Sigmoid colon (tissue), 6 donors: ENCODE measurements at regions not wholly inside any gene's neighbourhood (a gene's known extent, or its start where the extent isn't known, plus 50 kb on each side); places are given as distances from the start of the nearest gene placed in this dataset.

Experiments used
- DNase-seq: peaks from one replicate; pipeline ENCODE4 v3.0.0-alpha.2; 2019
- H3K27ac ChIP-seq, 4 donors: fragments of 200-600 bp; sonication (generic); one replicate each; pipeline ENCODE4 v1.5.1; 2016 to 2019; ENCODE audit warnings: mild to moderate bottlenecking in 1 of 4
- H3K27me3 ChIP-seq, 3 donors: fragments of 200-600 bp; sonication (generic); one replicate each; pipeline ENCODE4 v1.5.1; 2019; ENCODE audit warnings: mild to moderate bottlenecking in 1 of 3
- H3K36me3 ChIP-seq, 4 donors: fragments of 200-600 bp; sonication (generic); one replicate each; pipeline ENCODE4 v1.5.1; 2016 to 2019
- H3K4me1 ChIP-seq, 4 donors: fragments of 200-600 bp; sonication (generic); one replicate each; pipeline ENCODE4 v1.5.1; 2017 to 2019
- H3K4me3 ChIP-seq, 4 donors: fragments of 200-600 bp; sonication (generic); one replicate each; pipeline ENCODE4 v1.5.1; 2017 to 2019; ENCODE audit warnings: mild to moderate bottlenecking in 2 of 4, moderate library complexity in 1 of 4
- H3K9me3 ChIP-seq, 4 donors: fragments of 200-600 bp in 3 of 4; sonication (generic) in 3 of 4; one replicate each; pipeline versions ENCODE4 v1.5.1 to v1.6.1; 2013 to 2019
- CTCF ChIP-seq, 4 experiments: fragments of 450-650 bp in 3 of 4; fragments of 200-600 bp in 1 of 4; IDR thresholded peaks; one replicate each; pipeline ENCODE4 v1.5.1; 2016 to 2019; ENCODE audit warnings: antibody characterized with exemption in 4 of 4, mild to moderate bottlenecking in 3 of 4, moderate library complexity in 2 of 4
- EP300 ChIP-seq, 4 donors: sonication (generic); formaldehyde crosslinking; IDR thresholded peaks; one replicate each; pipeline ENCODE4 v1.6.1; 2017; ENCODE audit warnings: antibody characterized with exemption in 4 of 4
- POLR2A ChIP-seq, 2 donors: fragments of 450-650 bp; IDR thresholded peaks; one replicate each; pipeline ENCODE4 v1.6.1; 2016; ENCODE audit warnings: antibody characterized with exemption in 2 of 2, mild to moderate bottlenecking in 2 of 2, moderate library complexity in 2 of 2
- POLR2AphosphoS5 ChIP-seq, 4 donors: sonication (generic); formaldehyde crosslinking; IDR thresholded peaks; one replicate each; pipeline ENCODE4 v1.6.1; 2017; ENCODE audit warnings: antibody characterized with exemption in 4 of 4
- WGBS, 2 donors: extraction: QIAGEN DNeasy Blood & Tissue Kit; methylation state at CpG; one replicate each; pipeline ENCODE4 v1.1.7; 2013; 5-methylcytosine and 5-hydroxymethylcytosine counted together
- intact Hi-C: fragments of 100-400 bp; cut with DNase I; formaldehyde crosslinking; loops from one replicate; pipeline ENCODE4 v1.15.1; 2023
- donor health status: healthy with polysubstance abuse.
- donor health status: healthy.

GRCh38 chr3:40628984-40629383 is 104.2 kb downstream of the ZNF621 start:
- H3K27ac ChIP-seq, result no peak overlapping the region
- no peaks in the 10 kb centered on the region for H3K4me1 ChIP-seq
- no peak for DNase-seq
- WGBS, 2 donors, result 89 to 92% methylated on average over 3 of the region's 3 CpGs
- TF ChIP-seq POLR2AphosphoS5 (IDR thresholded peaks at IDR 0.05), result no peak
- TF ChIP-seq EP300 (IDR thresholded peaks at IDR 0.05), result no peak
- no peak for TF ChIP-seq POLR2A (IDR thresholded peaks at IDR 0.05)
- no peak for TF ChIP-seq CTCF (IDR thresholded peaks at IDR 0.05)
- no peak overlapping the region for H3K4me3 ChIP-seq
- H3K9me3 ChIP-seq, result peaks cover 0 to 4% (median 3%) of the 10 kb centered on the region in 4 donors
- no peaks in the 10 kb centered on the region for H3K36me3 ChIP-seq
- H3K27me3 ChIP-seq, result no peaks in the 10 kb centered on the region
- intact Hi-C loops, result no loop called here

GRCh38 chr3:40631341-40631995 is 106.7 kb downstream of the ZNF621 start:
- intact Hi-C loops, result no loop called here
- Histone ChIP-seq H3K9me3 (peaks cover 0 to 4% (median 2%) of the 10 kb centered on the region in 4 donors), H3K27ac (no peak overlapping the region), H3K36me3 (no peaks in the 10 kb centered on the region), H3K4me1 (no peaks in the 10 kb centered on the region), H3K27me3 (no peaks in the 10 kb centered on the region), H3K4me3 (no peak overlapping the region)
- 76 to 87% methylated on average over 5 of the region's 5 CpGs for WGBS, 2 donors
- TF ChIP-seq CTCF (IDR thresholded peaks at IDR 0.05), result no peak
- no peak for TF ChIP-seq POLR2A (IDR thresholded peaks at IDR 0.05)
- TF ChIP-seq POLR2AphosphoS5 (IDR thresholded peaks at IDR 0.05), result no peak
- TF ChIP-seq EP300 (IDR thresholded peaks at IDR 0.05), result no peak
- DNase-seq, result no peak

- H3K4me3 ChIP-seq, result no peak overlapping the region
- H3K27me3 ChIP-seq, result no peaks in the 10 kb centered on the region
- H3K9me3 ChIP-seq, result peaks cover 0 to 4% (median 0%) of the 10 kb centered on the region in 4 donors
- no peaks in the 10 kb centered on the region for H3K4me1 ChIP-seq
- H3K27ac ChIP-seq, result no peak overlapping the region
- WGBS, 2 donors, result 90 to 92% methylated on average over 2 of the region's 2 CpGs
- TF ChIP-seq CTCF (IDR thresholded peaks at IDR 0.05) (no peak), POLR2A (IDR thresholded peaks at IDR 0.05) (no peak), POLR2AphosphoS5 (IDR thresholded peaks at IDR 0.05) (no peak), EP300 (IDR thresholded peaks at IDR 0.05) (no peak)
- no peak for DNase-seq
- no peaks in the 10 kb centered on the region for H3K36me3 ChIP-seq
- intact Hi-C loops, result no loop called here
These were observed 113.1 kb downstream of the ZNF621 start for GRCh38 chr3:40637906-40638305.

GRCh38 chr3:40639006-40639405 is 114.2 kb downstream of the ZNF621 start:
- H3K27ac ChIP-seq, result no peak overlapping the region
- no peaks in the 10 kb centered on the region for H3K36me3 ChIP-seq
- no peak for DNase-seq
- H3K4me3 ChIP-seq, result no peak overlapping the region
- TF ChIP-seq EP300 (IDR thresholded peaks at IDR 0.05), result no peak
- no peak for TF ChIP-seq CTCF (IDR thresholded peaks at IDR 0.05)
- no peak for TF ChIP-seq POLR2A (IDR thresholded peaks at IDR 0.05)
- TF ChIP-seq POLR2AphosphoS5 (IDR thresholded peaks at IDR 0.05), result no peak
- H3K27me3 ChIP-seq, result no peaks in the 10 kb centered on the region
- intact Hi-C loops, result no loop called here
- H3K4me1 ChIP-seq, result no peaks in the 10 kb centered on the region
- peaks cover 0 to 4% (median 0%) of the 10 kb centered on the region in 4 donors for H3K9me3 ChIP-seq
- 92 to 96% methylated on average over 1 of the region's 1 CpG for WGBS, 2 donors

GRCh38 chr3:40642812-40643211 is 118.1 kb downstream of the ZNF621 start:
- H3K4me1 ChIP-seq, result no peaks in the 10 kb centered on the region
- TF ChIP-seq POLR2A (IDR thresholded peaks at IDR 0.05) (no peak), CTCF (IDR thresholded peaks at IDR 0.05) (no peak), POLR2AphosphoS5 (IDR thresholded peaks at IDR 0.05) (no peak), EP300 (IDR thresholded peaks at IDR 0.05) (no peak)
- no peaks in the 10 kb centered on the region for H3K36me3 ChIP-seq
- no peak for DNase-seq
- no peak overlapping the region for H3K4me3 ChIP-seq
- intact Hi-C loops, result no loop called here
- H3K27ac ChIP-seq, result no peak overlapping the region
- H3K27me3 ChIP-seq, result no peaks in the 10 kb centered on the region
- H3K9me3 ChIP-seq, result no peaks in the 10 kb centered on the region
- WGBS, 2 donors, result 89 to 91% methylated on average over 5 of the region's 5 CpGs
